Tibial artery (tissue), 4 donors: ENCODE measurements at regions not wholly inside any gene's neighbourhood (a gene's known extent, or its start where the extent isn't known, plus 50 kb on each side); places are given as distances from the start of the nearest gene placed in this dataset.

Experiments
- DNase-seq, 2 donors: peaks; one replicate each; pipeline ENCODE4 v3.0.0-alpha.2; 2019
- H3K27ac ChIP-seq, 2 donors: fragments of 200-600 bp; sonication (generic) in 1 of 2; 1 replicate in 1 of 2; 2 replicates in 1 of 2; pipeline ENCODE4 v1.5.1; 2018 to 2019; ENCODE audit warnings: mild to moderate bottlenecking in 1 of 2
- H3K27me3 ChIP-seq, 2 donors: fragments of 200-600 bp; sonication (generic) in 1 of 2; one replicate each; pipeline versions ENCODE4 v1.5.1 to v1.6.0; 2016 to 2019
- H3K36me3 ChIP-seq, 3 donors: fragments of 200-600 bp; sonication (generic) in 2 of 3; one replicate each; pipeline ENCODE4 v1.5.1; 2016 to 2019; ENCODE audit warnings: mild to moderate bottlenecking in 2 of 3
- H3K4me1 ChIP-seq, 4 donors: fragments of 200-600 bp; sonication (generic) in 2 of 4; 1 replicate in 3 of 4; 2 replicates in 1 of 4; pipeline ENCODE4 v1.5.1; 2016 to 2019
- H3K4me3 ChIP-seq, 2 donors: fragments of 200-600 bp; sonication (generic) in 1 of 2; 1 replicate in 1 of 2; 2 replicates in 1 of 2; pipeline ENCODE4 v1.5.1; 2018 to 2019; ENCODE audit warnings: mild to moderate bottlenecking in 2 of 2
- H3K9me3 ChIP-seq, 3 donors: fragments of 200-600 bp; sonication (generic) in 1 of 3; one replicate each; pipeline ENCODE4 v1.5.1; 2016 to 2019
- CTCF ChIP-seq, 2 experiments: fragments of 200-600 bp in 1 of 2; fragments of 450-650 bp in 1 of 2; IDR thresholded peaks; one replicate each; pipeline ENCODE4 v1.5.1; 2017 to 2019; ENCODE audit warnings: antibody characterized with exemption in 2 of 2, mild to moderate bottlenecking in 1 of 2, moderate library complexity in 1 of 2
- intact Hi-C: fragments of 100-400 bp; cut with DNase I; formaldehyde crosslinking; loops from one replicate; pipeline ENCODE4 v1.15.0; 2023; ENCODE audit warnings: low total_unique reads

GRCh38 chr7:41346878-41347277, 356.0 kb downstream of the INHBA start:
- TF ChIP-seq CTCF (IDR thresholded peaks at IDR 0.05): no peak
- H3K27ac ChIP-seq: no peak overlapping the region
- H3K27me3 ChIP-seq: no peaks in the 10 kb centered on the region
- no peak overlapping the region for H3K4me3 ChIP-seq
- DNase-seq: no peak
- H3K9me3 ChIP-seq: no peaks in the 10 kb centered on the region
- no peaks in the 10 kb centered on the region for H3K36me3 ChIP-seq
- intact Hi-C loops: no loop called here
- no peaks in the 10 kb centered on the region for H3K4me1 ChIP-seq

DNA sequence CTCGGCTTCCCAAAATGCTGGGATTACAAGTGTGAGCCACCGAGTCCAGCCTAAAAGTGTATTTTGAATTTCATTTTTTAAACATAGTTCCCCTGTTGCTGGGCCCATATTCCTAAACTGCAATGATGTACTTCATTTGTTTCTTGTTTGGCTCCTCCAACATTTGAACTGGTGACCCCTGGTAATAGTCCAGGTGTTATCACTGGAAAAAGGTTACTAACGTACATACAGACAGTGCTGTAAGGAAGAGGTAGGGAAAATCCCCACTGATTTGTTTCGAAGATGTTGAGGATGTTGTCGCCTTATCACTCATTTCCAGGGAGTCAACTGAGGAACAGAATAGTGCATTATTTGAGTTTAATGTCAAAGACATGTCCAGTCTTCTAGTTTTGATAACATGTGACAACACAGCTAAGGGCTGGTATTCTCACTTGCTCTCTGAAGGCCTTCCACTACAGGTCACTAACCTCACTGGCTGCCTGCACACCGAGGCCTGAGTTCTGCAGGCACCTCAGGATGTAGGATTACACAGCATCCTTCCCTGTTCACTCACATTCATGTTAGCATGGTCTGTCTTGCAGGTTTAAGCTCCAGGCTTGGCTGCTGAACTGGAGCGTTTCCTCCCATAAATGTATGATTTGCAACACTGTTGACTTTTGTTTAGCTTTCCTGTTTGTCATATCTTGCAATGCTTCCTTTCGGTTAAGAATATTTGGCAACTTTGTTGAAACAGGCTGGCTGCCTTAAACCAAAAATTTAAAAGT, 362.8 kb downstream of the INHBA start:
- DNase-seq: no peak
- no peaks in the 10 kb centered on the region for H3K4me1 ChIP-seq
- no peaks in the 10 kb centered on the region for H3K27me3 ChIP-seq
- no peak overlapping the region for H3K4me3 ChIP-seq
- intact Hi-C loops: no loop called here
- H3K9me3 ChIP-seq: no peaks in the 10 kb centered on the region
- TF ChIP-seq CTCF (IDR thresholded peaks at IDR 0.05): no peak
- no peak overlapping the region for H3K27ac ChIP-seq
- no peaks in the 10 kb centered on the region for H3K36me3 ChIP-seq

GRCh38 chr7:41336981-41337380, 365.9 kb downstream of the INHBA start:
- no peak overlapping the region for H3K27ac ChIP-seq
- H3K27me3 ChIP-seq: no peaks in the 10 kb centered on the region
- H3K36me3 ChIP-seq: no peaks in the 10 kb centered on the region
- H3K4me1 ChIP-seq: no peaks in the 10 kb centered on the region
- intact Hi-C loops: no loop called here
- TF ChIP-seq CTCF (IDR thresholded peaks at IDR 0.05): no peak
- H3K9me3 ChIP-seq: no peaks in the 10 kb centered on the region
- no peak for DNase-seq
- H3K4me3 ChIP-seq: no peak overlapping the region

DNA sequence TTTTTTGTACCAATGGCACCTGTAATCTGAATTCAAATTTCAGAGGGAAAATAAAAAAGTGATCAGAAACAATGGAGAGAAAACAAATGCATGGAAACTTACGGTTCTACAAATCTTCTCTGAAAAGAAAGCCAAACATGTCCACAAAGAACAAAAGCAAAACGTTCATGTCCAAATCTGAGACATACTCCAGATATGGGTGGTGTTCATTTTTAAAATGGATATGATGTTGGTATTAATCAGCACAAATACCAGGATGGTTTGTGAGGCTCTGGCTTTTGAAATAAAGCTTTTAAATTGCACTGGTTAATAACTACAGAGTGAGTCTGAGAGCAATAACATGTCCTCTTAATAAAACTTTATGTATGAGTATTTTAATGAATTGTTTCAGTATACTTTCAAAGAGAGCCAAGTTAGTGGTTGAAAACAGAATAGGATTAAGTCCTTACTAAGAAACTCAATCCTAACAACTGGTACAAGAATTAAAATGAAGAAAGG, 366.4 kb downstream of the INHBA start:
- Histone ChIP-seq H3K36me3 (no peaks in the 10 kb centered on the region), H3K4me3 (no peak overlapping the region), H3K27me3 (no peaks in the 10 kb centered on the region), H3K4me1 (no peaks in the 10 kb centered on the region), H3K9me3 (no peaks in the 10 kb centered on the region), H3K27ac (no peak overlapping the region)
- TF ChIP-seq CTCF (IDR thresholded peaks at IDR 0.05): no peak
- DNase-seq: no peak
- intact Hi-C loops: no loop called here

DNA sequence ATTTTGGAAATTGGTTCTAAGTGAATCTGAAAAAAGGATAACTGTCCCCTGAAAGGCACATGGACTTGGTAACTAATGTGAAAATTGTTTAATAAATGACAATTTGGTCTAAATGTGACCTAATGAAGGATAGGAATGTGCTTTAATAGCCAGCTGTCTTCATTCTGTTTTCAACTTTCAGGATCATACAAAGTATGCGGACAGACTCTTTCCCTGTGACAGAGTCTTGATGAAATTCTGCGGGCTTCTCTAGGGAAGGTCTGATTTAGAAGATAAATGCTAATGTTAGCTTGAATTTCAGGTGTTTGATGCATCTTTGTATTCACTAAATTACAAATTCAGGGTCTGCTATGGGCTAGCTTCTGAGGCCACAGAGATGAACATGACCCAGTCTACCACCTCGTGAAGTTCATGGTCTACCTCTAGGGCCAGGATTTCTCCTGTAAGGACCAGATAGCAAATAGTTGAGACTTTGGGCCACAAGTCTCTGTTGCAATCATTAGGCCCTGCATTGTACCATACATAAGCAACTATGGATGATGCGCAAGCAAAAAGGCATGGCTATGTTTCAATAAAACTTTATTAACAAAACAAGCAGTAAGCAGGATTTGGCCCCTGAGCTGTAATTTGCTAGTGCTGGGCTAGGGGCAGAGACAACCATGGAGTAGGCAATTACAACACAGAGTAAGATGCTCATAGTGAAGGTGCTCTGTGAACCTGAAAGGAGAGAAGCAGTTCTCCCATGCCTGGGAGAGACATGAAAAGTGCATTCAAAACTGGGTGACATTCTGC, 368.6 kb downstream of the INHBA start:
- Histone ChIP-seq H3K4me1 (no peaks in the 10 kb centered on the region), H3K36me3 (no peaks in the 10 kb centered on the region), H3K27me3 (no peaks in the 10 kb centered on the region), H3K9me3 (no peaks in the 10 kb centered on the region), H3K4me3 (no peak overlapping the region), H3K27ac (no peak overlapping the region)
- intact Hi-C loops: no loop called here
- DNase-seq: no peak
- TF ChIP-seq CTCF (IDR thresholded peaks at IDR 0.05): no peak
